Activated CD8-positive, alpha-beta memory T cell treated with anti-CD3 and anti-CD28 coated beads for 4 hours (primary cell): ENCODE measurements at regions not wholly inside any gene's neighbourhood (a gene's known extent, or its start where the extent isn't known, plus 50 kb on each side); places are given as distances from the start of the nearest gene placed in this dataset.
"Not testable (repeated sequence)": the region's sequence is repeated elsewhere in the genome, so short reads cannot be mapped to it uniquely, and the experiment has no call there.

Experiments
- DNase-seq, 2 donors: peaks; one replicate each; pipeline ENCODE4 v3.0.0-alpha.2; 2020; ENCODE audit warnings: low read depth in 2 of 2

DNA sequence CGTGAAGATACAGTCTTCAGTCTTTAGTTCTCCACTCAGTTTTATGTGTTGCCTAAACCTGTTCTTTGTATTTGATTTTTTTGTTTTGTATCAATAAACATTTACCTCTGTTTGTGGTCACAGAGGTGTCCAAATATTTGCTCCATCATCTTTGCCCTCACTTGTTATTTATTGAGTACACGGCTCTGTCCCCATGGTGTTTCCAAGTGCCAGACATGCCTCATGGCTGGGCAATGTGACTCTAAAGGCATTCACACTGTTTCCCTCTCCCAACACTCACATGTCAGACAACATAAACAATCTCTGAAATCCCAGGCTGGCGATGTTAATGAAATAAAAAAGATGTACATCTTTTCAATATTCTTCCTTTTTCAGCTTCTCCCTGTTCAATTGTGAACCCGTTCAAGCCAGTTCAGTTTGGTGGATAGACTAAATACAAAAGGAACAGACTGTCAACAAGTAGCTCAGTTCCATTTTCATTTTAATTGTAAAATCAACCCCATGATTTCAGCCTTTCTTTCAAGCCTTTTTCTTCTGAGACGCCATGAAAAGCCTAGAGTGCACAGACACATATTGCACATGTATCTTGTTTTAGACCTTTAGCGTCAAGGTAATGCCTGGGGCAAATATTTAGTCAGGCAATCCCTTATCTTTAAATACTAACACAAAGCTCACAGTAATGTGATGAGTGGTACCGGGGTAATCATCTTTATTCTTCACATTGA lies 680.7 kb downstream of the GALC start:
- DNase-seq: no peak

DNA sequence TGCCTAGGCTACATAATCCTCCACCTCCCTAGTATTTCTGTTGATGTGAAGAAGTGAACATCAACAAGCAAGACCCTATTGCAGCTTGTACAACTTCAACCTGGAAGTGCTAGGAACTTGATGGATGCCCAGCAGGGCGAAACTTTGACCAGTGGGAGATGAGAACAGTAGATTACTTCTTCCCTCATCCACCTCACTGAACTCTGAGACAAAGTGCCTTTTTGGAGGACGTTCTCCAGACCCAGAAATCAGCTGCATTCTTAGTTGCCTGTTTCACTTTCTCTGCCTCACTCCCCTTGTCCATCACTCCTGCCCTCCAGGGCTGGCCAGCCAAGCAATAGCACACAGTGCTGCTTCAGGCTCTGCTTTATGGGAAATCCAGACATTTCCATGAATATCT lies 683.4 kb downstream of the GALC start:
- no peak for DNase-seq

DNA sequence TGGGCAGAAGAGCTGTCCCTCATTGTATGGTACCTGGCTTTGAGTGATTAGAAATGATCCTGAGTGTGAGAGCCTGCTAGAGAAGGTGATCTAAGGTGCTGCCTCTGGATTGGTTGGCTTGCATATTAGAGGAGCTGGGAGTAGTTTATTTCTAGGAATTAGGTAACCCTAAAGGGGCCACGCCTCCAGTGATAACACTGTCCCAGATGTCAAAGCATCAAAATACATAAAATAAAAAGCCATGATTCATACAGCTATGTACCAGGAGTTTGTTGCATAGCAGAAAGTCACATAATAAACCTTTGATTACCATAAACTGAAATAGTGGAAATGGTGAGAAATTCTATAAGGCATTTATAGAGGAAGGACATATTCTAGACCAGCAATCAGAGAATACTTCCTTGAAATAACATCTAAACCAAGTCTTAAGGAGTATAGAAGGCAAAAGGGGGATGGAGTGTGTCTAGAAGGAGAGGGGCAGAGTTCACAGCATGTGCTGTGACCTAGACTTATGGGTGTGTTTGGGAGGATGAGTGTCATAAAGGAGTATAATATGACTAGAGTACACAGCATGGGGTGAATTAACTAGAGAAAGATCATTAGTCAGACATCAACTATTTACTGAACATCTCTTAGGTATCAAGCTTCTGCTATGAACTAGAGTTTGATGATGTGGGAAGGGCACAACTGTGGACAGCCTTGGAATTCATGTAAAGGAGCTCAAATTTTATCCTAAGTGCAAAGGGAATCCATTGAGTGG lies 686.4 kb downstream of the GALC start:
- DNase-seq: no peak

- no peak for DNase-seq
Measured at GRCh38 chr14:87305345-87305744, 687.6 kb downstream of the GALC start.

DNA sequence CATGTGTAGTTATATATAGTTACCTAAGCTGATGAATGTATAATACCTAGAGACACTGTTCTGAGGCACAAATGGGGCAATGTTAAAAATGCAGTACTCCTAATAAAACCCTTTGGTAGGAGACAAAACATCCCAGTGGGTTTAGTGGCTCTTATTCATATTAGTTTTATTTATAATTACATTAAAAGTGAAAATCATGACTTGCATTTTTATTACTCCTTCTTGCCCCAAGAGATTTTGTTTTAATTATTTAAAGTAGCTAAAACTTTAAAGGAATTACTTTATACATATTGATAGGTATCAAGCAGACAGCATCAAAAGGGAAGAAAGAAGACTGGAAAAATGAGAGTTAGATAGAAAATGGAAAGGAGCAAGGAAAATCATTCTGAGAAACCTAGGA lies 688.6 kb downstream of the GALC start:
- DNase-seq: no peak

DNA sequence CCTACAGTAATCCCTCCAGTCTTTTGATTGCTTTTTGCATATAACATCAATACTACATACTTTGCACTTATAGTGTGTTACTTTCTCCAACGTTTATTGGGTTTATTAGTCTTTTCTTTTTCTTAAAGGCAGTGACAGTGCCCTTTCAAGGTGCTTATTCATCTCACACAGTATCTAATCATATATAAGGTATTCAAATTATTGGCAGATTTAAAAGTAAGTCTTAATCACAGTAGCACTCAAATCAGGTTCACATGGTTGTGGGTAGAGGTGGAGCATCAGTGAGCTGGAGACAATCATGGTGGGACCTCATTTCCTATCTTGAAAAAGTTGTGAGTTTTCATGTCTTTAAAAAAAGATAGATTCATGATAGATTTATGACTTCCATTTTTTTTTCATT lies 706.2 kb downstream of the GALC start:
- DNase-seq: no peak

DNA sequence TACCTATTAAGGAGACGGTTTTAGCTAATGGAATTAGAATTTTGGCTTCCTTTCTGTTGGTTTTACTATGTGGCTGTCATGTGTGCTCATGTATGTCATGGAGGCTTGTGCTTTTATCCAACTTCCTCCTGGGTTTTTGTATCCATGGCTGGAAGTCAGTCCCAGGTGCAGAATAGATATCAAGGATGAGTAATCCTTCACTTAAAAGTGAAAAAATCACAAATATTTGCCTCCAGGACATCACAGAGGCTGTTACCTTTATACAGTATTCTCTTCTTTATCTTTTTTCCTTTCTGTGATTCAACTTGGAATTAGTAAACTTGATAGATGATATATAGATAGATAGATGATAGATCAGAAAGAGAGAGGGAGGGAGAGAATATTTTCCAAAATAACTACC lies 706.8 kb downstream of the GALC start:
- DNase-seq: no peak

GRCh38 chr14:87285506-87285905 lies 707.5 kb downstream of the GALC start:
- no peak for DNase-seq

- DNase-seq: no peak
Measured at GRCh38 chr14:87283547-87283946, 709.4 kb downstream of the GALC start.

DNA sequence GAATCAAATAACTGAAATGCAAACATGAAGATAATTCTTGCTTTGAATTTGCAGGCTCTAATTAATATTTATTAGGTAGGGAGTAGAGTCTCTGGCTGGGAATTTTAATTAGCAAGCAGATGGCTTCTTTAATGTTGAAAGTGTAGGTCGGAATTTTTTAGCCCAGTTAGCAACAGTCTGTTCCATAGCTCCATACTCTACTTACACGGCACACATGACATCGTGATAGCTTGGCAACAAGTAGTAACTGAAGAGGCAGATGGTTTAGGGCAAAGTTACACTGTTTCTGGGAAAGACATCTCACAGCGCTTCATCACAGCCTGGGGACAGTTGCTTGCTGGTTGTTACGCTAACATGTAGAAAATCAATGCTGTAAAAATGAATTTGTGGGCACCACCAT lies 710.7 kb downstream of the GALC start:
- no peak for DNase-seq

- DNase-seq: no peak
Measured at GRCh38 chr14:87278415-87278814, 714.6 kb downstream of the GALC start.

DNA sequence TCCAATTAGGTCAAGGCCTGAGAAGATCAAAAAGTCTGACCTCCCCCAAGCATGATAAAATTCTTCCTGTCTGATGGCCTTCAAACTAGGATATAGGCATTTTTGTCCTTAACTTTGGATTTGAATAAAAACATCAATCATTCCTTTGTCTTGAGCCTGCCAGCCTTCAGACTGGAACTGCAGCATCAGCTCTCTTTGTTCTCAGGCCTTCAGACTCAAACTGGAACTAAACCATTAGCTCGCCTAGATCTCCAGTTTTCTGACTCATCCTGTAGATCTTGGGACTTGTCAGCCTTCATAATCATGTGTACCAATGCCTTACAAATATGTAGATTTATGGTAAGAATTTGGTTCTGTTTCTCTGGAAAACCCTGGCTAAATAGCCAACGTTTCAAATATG lies 721.7 kb downstream of the GALC start:
- DNase-seq: no peak

DNA sequence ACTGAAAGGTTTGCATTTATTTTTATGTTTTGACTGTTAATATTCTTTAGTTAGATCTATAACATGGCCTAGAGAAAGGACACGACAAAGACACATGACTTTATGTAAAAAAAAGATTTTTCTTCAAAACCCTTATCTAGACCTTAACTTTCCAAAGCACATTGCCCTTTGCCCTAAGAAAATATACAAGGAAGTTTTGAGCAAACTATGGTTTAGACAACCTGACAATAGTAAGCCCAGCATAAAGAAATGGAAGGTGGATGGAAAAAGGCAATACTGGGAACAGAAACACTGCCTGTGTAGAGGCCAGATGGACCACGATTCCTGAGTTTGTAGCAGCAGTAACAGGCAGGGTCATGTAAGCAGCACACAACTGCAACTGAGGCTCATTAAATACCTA lies 724.0 kb downstream of the GALC start:
- DNase-seq: no peak

GRCh38 chr14:87264796-87265195 lies 728.2 kb downstream of the GALC start:
- DNase-seq: no peak

- DNase-seq: no peak
Measured at GRCh38 chr14:87264272-87264785, 728.7 kb downstream of the GALC start.

DNA sequence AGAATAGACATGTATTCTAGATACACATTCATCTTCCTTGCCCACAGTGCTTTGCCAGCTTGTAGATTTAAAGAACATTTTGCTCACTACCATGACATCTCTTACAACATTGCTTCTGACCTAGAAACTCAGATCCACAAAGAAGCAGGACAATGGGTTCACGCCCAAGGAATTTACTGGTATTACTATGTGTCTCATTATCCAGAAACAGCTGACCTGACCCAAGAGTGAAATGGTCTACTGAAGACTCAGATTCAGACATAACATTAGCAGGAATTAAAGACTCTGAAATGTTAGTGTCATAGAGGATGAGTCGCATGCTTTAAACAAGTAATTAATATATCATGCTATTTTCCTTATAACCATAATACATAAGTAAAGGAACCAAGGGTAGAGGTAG lies 731.4 kb downstream of the GALC start:
- no peak for DNase-seq

DNA sequence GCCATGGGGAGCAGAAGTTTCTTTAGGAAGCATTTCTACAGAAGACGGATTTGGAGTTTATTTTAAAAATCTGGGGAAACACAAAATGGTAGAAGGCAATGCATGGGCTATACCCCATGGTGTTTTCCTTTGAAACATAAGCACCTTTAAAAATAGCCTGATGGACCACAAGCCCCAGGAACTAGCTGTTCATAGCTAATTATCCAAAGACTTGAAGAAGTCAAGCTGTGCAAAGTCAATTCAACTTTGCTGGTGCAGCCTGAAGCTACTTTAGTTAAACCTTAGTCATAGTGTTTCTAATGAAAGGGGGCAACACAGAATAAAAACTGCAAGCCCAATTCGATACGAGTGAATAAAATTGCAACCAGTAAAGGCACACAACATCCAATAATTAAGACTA lies 732.5 kb downstream of the GALC start:
- no peak for DNase-seq

GRCh38 chr14:87257421-87257820 lies 735.6 kb downstream of the GALC start:
- no peak for DNase-seq

DNA sequence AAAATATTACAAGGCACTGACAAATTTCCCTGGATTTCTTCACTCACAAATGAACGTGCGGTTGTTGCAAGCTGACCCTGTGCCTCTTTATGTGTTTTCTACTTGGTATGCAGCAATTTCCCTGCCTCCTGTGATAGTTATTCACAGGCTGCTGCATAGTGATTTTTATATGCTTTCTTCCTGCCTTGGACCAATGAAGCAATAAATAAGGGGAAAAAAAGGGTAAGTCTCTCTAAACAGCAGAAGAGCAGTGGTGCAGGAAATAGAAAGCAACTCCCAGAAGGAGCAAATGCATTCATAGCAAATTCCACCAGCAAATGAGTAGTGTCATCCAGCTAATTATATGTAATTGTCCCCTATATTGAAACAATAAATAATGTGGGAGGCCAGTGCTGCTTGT lies 737.9 kb downstream of the GALC start:
- DNase-seq: no peak

DNA sequence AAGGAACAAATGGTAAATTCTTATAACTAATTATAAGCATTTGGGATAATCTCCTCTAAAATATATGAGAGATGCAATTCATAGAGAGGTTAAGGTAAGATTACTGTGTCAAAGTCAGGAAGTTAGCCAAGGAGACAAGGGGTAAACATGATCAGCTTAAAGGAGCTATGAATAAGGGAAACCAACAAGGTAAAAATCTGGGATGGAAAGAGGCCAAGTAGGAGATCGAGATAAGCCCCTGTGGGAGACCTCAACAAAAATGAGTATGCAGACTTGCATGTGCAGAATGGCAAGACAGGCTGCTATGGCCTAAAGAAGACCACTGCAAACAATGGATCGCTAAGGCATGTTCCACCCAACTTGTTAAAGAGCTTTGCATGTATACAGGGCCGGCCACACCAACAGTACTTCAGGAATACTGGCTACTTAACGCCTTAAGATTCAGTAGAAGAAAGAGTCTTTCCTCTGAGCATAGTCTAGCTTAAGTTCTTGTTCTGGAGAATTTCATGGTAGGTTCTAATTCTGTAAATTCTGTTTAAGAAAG lies 738.6 kb downstream of the GALC start:
- no peak for DNase-seq

- not testable (repeated sequence) for DNase-seq
Measured at GRCh38 chr14:87253791-87254190, 739.2 kb downstream of the GALC start.

DNA sequence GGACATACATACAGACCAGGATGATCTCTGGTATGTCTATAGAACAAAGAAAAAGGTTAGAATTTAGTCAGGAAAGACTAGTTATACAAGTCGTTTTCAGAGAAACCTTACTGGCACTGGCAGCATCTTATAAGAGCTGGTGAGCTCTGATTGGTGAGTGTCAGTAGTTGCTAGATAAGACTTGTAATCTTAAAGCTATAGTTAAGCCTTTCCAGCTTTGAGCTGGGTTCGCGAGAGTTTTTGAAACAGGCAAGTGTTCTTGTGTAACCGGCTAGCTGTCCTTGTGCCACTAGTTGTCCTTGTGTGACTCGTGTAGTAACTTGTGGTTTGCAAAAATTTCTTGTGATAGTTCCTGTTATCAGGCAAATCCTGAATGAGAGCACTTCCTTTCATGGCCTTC lies 740.9 kb downstream of the GALC start:
- no peak for DNase-seq

- DNase-seq: no peak
Measured at GRCh38 chr14:87251011-87251410, 742.0 kb downstream of the GALC start.
